ENCODE measurements at regions not wholly inside any gene's neighbourhood (a gene's known extent, or its start where the extent isn't known, plus 50 kb on each side); places are given as distances from the start of the nearest gene placed in this dataset.

DNA sequence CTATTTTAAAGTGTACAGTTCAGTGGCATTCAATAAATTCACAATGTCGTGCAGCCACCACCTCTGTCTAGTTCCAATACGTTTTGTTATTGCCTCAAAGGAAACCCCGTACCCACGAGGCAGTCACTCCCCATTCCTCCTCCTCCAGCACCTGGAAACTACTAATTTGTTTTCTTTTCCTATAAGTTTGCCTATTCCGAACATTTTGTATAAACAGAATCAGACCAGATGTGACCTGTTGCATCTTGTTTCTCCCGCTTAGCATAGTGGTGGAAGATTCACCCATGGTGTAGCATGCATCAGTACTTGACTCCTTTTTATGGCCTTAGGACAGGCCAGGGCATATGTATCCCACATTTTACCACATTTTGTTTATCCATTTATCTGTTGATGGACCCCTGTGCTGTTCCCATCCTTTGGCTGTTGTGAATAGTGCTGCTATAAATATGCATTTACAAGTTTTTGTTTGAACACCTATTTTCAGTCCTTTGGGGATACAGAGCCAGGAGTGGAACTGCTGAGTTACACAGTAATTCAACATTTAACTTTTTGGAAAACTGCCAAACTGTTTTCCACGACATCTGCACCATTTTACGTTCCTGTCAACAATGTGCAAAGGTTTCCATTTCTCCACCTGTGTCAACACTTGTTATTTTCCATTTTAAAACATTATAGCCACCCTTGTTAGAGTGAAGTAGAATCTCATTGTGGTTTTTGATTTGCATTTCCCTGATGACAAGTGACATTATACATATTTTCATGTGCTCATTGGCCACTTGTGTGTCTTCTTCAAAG lies 57.8 kb upstream of the STX18 start:
- DNase-seq (ENCODE audit: low read depth in 2 of 2): no peak

GRCh38 chr4:4598851-4599411 lies 57.1 kb upstream of the STX18 start:
- no peak for DNase-seq (ENCODE audit: low read depth in 2 of 2)

DNA sequence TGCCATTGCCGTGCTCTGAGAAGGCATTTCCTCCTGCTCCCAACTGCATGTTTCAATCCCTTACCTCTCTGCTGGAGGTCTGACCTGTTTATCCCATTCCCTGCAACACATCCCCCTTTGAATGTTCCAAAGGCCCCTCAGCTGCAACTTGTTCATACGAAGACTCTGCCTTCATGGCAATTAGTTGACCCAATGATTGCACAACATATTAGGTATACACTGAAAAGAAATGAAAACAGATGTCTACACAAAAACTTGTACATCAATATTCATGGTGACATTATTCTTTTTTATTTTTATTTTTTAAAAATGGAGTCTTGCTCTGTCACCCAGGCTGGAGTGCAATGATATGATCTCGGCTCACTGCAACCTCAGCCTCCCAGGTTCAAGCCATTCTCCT lies 54.9 kb upstream of the STX18 start:
- DNase-seq (ENCODE audit: low read depth in 2 of 2): no peak

GRCh38 chr4:4595252-4595651 lies 53.4 kb upstream of the STX18 start:
- no peak for DNase-seq (ENCODE audit: low read depth in 2 of 2)

- DNase-seq (ENCODE audit: low read depth in 2 of 2): no peak
Observed at GRCh38 chr4:4594285-4594920, 52.6 kb upstream of the STX18 start.

- no peak for DNase-seq (ENCODE audit: low read depth in 2 of 2)
Observed at GRCh38 chr4:4593596-4594284, 51.9 kb upstream of the STX18 start.

DNA sequence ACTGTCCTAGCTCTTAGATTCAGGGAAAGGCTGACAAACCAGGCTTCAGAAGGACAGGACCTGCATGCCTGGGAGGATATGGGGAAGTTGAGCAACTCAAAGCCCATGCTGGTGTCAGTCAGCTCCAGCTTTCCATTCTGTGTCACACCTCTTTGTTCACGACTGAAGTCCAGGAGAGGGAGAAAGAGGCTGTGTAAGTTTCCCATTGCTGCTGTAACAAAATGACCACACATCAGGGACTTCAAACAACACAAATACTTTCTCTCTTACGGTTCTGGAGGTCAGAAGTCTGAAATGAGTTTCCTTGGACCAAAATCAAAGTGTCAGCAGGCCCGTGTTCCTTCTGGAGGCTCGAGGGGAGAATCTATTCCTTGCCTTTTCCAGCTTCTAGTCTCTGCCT lies 50.6 kb upstream of the STX18 start:
- DNase-seq (ENCODE audit: low read depth in 2 of 2): no peak

All from stimulated activated CD8-positive, alpha-beta memory T cell treated with anti-CD3 and anti-CD28 coated beads, Interleukin-15, amount 100 ng/mL, for 48 hours (primary cell).